ENCODE measurements at regions not wholly inside any gene's neighbourhood (a gene's known extent, or its start where the extent isn't known, plus 50 kb on each side); places are given as distances from the start of the nearest gene placed in this dataset.

GRCh38 chr20:63101781-63102720 lies 95.3 kb upstream of the BHLHE23 start:
- H3K27ac ChIP-seq = no peak overlapping the region
- TF ChIP-seq CTCF (IDR thresholded peaks at IDR 0.05) (no peak), ZFX (IDR thresholded peaks at IDR 0.05; ENCODE audit: borderline replicate concordance) (no peak)

GRCh38 chr20:63100926-63101699 lies 94.3 kb upstream of the BHLHE23 start:
- no peak for TF ChIP-seq CTCF (IDR thresholded peaks at IDR 0.05)
- TF ChIP-seq ZFX (IDR thresholded peaks at IDR 0.05; ENCODE audit: borderline replicate concordance) = no peak
- H3K27ac ChIP-seq = no peak overlapping the region

GRCh38 chr20:63100174-63100925 lies 93.6 kb upstream of the BHLHE23 start:
- no peak overlapping the region for H3K27ac ChIP-seq
- TF ChIP-seq CTCF (IDR thresholded peaks at IDR 0.05) (no peak), ZFX (IDR thresholded peaks at IDR 0.05; ENCODE audit: borderline replicate concordance) (no peak)

GRCh38 chr20:63099456-63100173 lies 92.9 kb upstream of the BHLHE23 start:
- H3K27ac ChIP-seq = no peak overlapping the region
- TF ChIP-seq CTCF (IDR thresholded peaks at IDR 0.05) (no peak), ZFX (IDR thresholded peaks at IDR 0.05; ENCODE audit: borderline replicate concordance) (no peak)

- H3K27ac ChIP-seq = no peak overlapping the region
- TF ChIP-seq CTCF (IDR thresholded peaks at IDR 0.05) (no peak), ZFX (IDR thresholded peaks at IDR 0.05; ENCODE audit: borderline replicate concordance) (no peak)
Observed at GRCh38 chr20:63098195-63098810, 91.5 kb upstream of the BHLHE23 start.

GRCh38 chr20:63097336-63097831 lies 90.6 kb upstream of the BHLHE23 start:
- TF ChIP-seq ZFX (IDR thresholded peaks at IDR 0.05; ENCODE audit: borderline replicate concordance) = no peak
- no peak for TF ChIP-seq CTCF (IDR thresholded peaks at IDR 0.05)
- H3K27ac ChIP-seq = no peak overlapping the region

All from 22Rv1 (cell line).